ENCODE measurements at regions not wholly inside any gene's neighbourhood (a gene's known extent, or its start where the extent isn't known, plus 50 kb on each side); places are given as distances from the start of the nearest gene placed in this dataset.

- no peak for TF ChIP-seq CTCF (IDR thresholded peaks at IDR 0.05)
- TF ChIP-seq EZH2 (IDR thresholded peaks at IDR 0.05; ENCODE audit: borderline replicate concordance, insufficient read depth, low read depth, low read length, poor library complexity, severe bottlenecking), result no peak
Observed at GRCh38 chr16:22693638-22694340, 120.2 kb upstream of the HS3ST2 start.

All from B cell (primary cell).